HL-60 (cell line): ENCODE measurements at regions not wholly inside any gene's neighbourhood (a gene's known extent, or its start where the extent isn't known, plus 50 kb on each side); places are given as distances from the start of the nearest gene placed in this dataset.

ENCODE experiments used
- DNase-seq, 2 experiments: peaks; one replicate each; pipeline ENCODE4 v3.0.0-alpha.2; 2010 to 2020; ENCODE audit warnings: low read depth in 1 of 2, low spot score in 1 of 2
- H3K27ac ChIP-seq: fragments of 250-450 bp; sonication (Bioruptor Pico); replicated peaks from 2 replicates; pipeline ENCODE4 v1.5.1; 2020; ENCODE audit warnings: mild to moderate bottlenecking, moderate library complexity
- H3K27me3 ChIP-seq: fragments of 250-450 bp; sonication (Bioruptor Pico); 2 replicates; pipeline ENCODE4 v1.5.1; 2021; ENCODE audit warnings: mild to moderate bottlenecking, moderate library complexity; ENCODE audit not compliant: insufficient read depth, poor library complexity, severe bottlenecking
- H3K4me3 ChIP-seq: replicated peaks from 2 replicates; pipeline ENCODE4 v1.5.1; 2011; ENCODE audit warnings: mild to moderate bottlenecking, control low read depth, low read length; ENCODE audit not compliant: insufficient read depth
- CTCF ChIP-seq: IDR thresholded peaks from one replicate; pipeline ENCODE4 v1.5.1; 2011; ENCODE audit warnings: low read length, control low read depth, inconsistent platforms; ENCODE audit not compliant: insufficient read depth
- GABPA ChIP-seq: IDR thresholded peaks from 2 replicates; pipeline ENCODE4 v1.6.1; 2012; ENCODE audit warnings: low read depth
- POLR2AphosphoS5 ChIP-seq: IDR thresholded peaks from 2 replicates; pipeline ENCODE4 v1.6.1; 2012; ENCODE audit warnings: low read depth
- REST ChIP-seq: IDR thresholded peaks from 2 replicates; pipeline ENCODE4 v1.6.1; 2012; ENCODE audit warnings: low read depth; ENCODE audit not compliant: insufficient replicate concordance
- SPI1 ChIP-seq: IDR thresholded peaks from 2 replicates; pipeline ENCODE4 v1.6.1; 2012; ENCODE audit warnings: low read depth, mild to moderate bottlenecking, borderline replicate concordance

GRCh38 chrX:110846071-110846470 is 50.5 kb upstream of the CHRDL1 start:
- Histone ChIP-seq H3K4me3 (no peak overlapping the region), H3K27ac (no peak overlapping the region), H3K27me3 (no peaks in the 10 kb centered on the region)
- no peak for DNase-seq
- TF ChIP-seq POLR2AphosphoS5 (no peak), CTCF (no peak), GABPA (no peak), REST (no peak), SPI1 (no peak)
